PFSK-1 (cell line): ENCODE measurements at regions not wholly inside any gene's neighbourhood (a gene's known extent, or its start where the extent isn't known, plus 50 kb on each side); places are given as distances from the start of the nearest gene placed in this dataset.

Experiments used
- POLR2AphosphoS5 ChIP-seq: IDR thresholded peaks from 2 replicates; pipeline ENCODE4 v1.6.1; 2012; ENCODE audit warnings: low read depth, mild to moderate bottlenecking, control low read depth, low read length, moderate library complexity
- REST ChIP-seq, 2 experiments: IDR thresholded peaks; 2 replicates each; pipeline versions ENCODE4 v1.6.1 to v1.8.0; 2011 to 2012; ENCODE audit warnings: low read depth in 2 of 2, low read length in 2 of 2, control low read depth in 1 of 2, inconsistent platforms in 1 of 2, mild to moderate bottlenecking in 1 of 2, moderate library complexity in 1 of 2; ENCODE audit not compliant: insufficient read depth in 1 of 2
- TAF1 ChIP-seq: IDR thresholded peaks from 2 replicates; pipeline ENCODE4 v1.6.1; 2012; ENCODE audit warnings: low read length, control low read depth, borderline replicate concordance; ENCODE audit not compliant: insufficient read depth

GRCh38 chr12:108075561-108075960, 53.5 kb upstream of the WSCD2 start:
- TF ChIP-seq REST (IDR thresholded peaks at IDR 0.05; ENCODE audit: insufficient read depth in 1 of 2, low read depth in 2 of 2, low read length in 2 of 2) (no peak), POLR2AphosphoS5 (no peak), TAF1 (no peak)
